H1 (cell line): ENCODE measurements at regions not wholly inside any gene's neighbourhood (a gene's known extent, or its start where the extent isn't known, plus 50 kb on each side); places are given as distances from the start of the nearest gene placed in this dataset.

Experiments
- CTCF ChIA-PET: fragments of 300-600 bp; sonication (Branson Sonifier 250); formaldehyde crosslinking; loops from one replicate; lab custom pipeline; 2021; ENCODE audit not compliant: partially characterized antibody; lab: Charles Lee
- POLR2A ChIA-PET: fragments of 300-600 bp; sonication (Branson Sonifier 250); formaldehyde crosslinking; loops from one replicate; lab custom pipeline; 2021; ENCODE audit warnings: inconsistent platforms; ENCODE audit not compliant: partially characterized antibody; lab: Charles Lee
- DNase-seq, 2 experiments: peaks; one replicate each; pipeline versions ENCODE4 v3.0.0 to v3.0.0-alpha.2; 2010 to 2022; ENCODE audit warnings: low spot score in 2 of 2, low read depth in 1 of 2, mixed read lengths in 1 of 2
- FAIRE-seq: peaks from 2 replicates; lab custom pipeline; 2011; peaks lifted over from hg19 to GRCh38; lab: Jason Lieb, UNC
- H2AFZ ChIP-seq: 2 replicates; pipeline ENCODE4 v1.8.1; 2012; ENCODE audit warnings: low read length, inconsistent platforms
- H2AK5ac ChIP-seq: 2 replicates; pipeline ENCODE4 v1.6.1; 2013; ENCODE audit warnings: low read depth, low read length
- H2BK120ac ChIP-seq: replicated peaks from 2 replicates; pipeline ENCODE3; 2013; ENCODE audit warnings: low read depth, low read length, inconsistent platforms
- H2BK12ac ChIP-seq: 2 replicates; pipeline ENCODE4 v1.6.1; 2013; ENCODE audit warnings: low read depth, low read length
- H2BK15ac ChIP-seq: 2 replicates; pipeline ENCODE4 v1.6.1; 2013; ENCODE audit warnings: low read length
- H2BK20ac ChIP-seq: 2 replicates; pipeline ENCODE4 v1.6.1; 2013; ENCODE audit warnings: low read length
- H2BK5ac ChIP-seq: 2 replicates; pipeline ENCODE4 v1.6.1; 2013; ENCODE audit warnings: low read depth, low read length
- H3K14ac ChIP-seq: 2 replicates; pipeline ENCODE4 v1.6.1; 2013; ENCODE audit warnings: inconsistent platforms; ENCODE audit not compliant: insufficient read length
- H3K18ac ChIP-seq: 2 replicates; pipeline ENCODE4 v1.6.1; 2013; ENCODE audit warnings: low read length; ENCODE audit errors: extremely low read depth
- H3K23ac ChIP-seq: 2 replicates; pipeline ENCODE4 v1.6.1; 2013; ENCODE audit warnings: inconsistent platforms; ENCODE audit not compliant: insufficient read length
- H3K23me2 ChIP-seq: 2 replicates; pipeline ENCODE4 v1.6.1; 2013; ENCODE audit warnings: low read depth, low read length
- H3K27ac ChIP-seq: 2 replicates; pipeline ENCODE4 v1.6.1; 2011; ENCODE audit warnings: low read depth, low read length, inconsistent platforms
- H3K27me3 ChIP-seq, 4 experiments: replicated peaks in 1 of 4; 1 replicate in 1 of 4; 2 replicates in 3 of 4; pipeline versions ENCODE4 v1.6.1 to v1.8.1; 2011 to 2013; ENCODE audit warnings: low read length in 3 of 4, mild to moderate bottlenecking in 3 of 4, inconsistent platforms in 2 of 4, mixed read lengths in 2 of 4, moderate library complexity in 1 of 4; ENCODE audit not compliant: control insufficient read depth in 3 of 4, insufficient read depth in 3 of 4; ENCODE audit errors: extremely low read depth in 1 of 4
- H3K36me3 ChIP-seq, 4 experiments: 2 replicates each; pipeline versions ENCODE4 v1.6.1 to v1.8.1; 2011 to 2013; ENCODE audit warnings: mild to moderate bottlenecking in 4 of 4, low read length in 3 of 4, moderate library complexity in 2 of 4, control low read depth in 1 of 4, inconsistent platforms in 1 of 4; ENCODE audit not compliant: insufficient read depth in 4 of 4, control insufficient read depth in 2 of 4
- H3K4ac ChIP-seq: replicated peaks from 2 replicates; pipeline ENCODE3; 2013; ENCODE audit warnings: low read length, low read depth, mixed read lengths, inconsistent platforms; ENCODE audit not compliant: insufficient read length
- H3K4me1 ChIP-seq, 4 experiments: replicated peaks in 1 of 4; 1 replicate in 1 of 4; 2 replicates in 3 of 4; pipeline versions ENCODE4 v1.6.1 to v1.8.1; 2011 to 2013; ENCODE audit warnings: low read length in 3 of 4, inconsistent platforms in 2 of 4, mixed read lengths in 1 of 4; ENCODE audit not compliant: insufficient read depth in 4 of 4, control insufficient read depth in 3 of 4
- H3K4me2 ChIP-seq, 2 experiments: 2 replicates each; pipeline versions ENCODE4 v1.6.1 to v1.8.1; 2011 to 2013; ENCODE audit warnings: low read depth in 2 of 2, low read length in 2 of 2, control low read depth in 1 of 2, inconsistent platforms in 1 of 2, mild to moderate bottlenecking in 1 of 2; ENCODE audit not compliant: insufficient read depth in 1 of 2
- H3K4me3 ChIP-seq, 4 experiments: fragments of 200-600, 300-600 bp in 1 of 4; sonication (generic), shearing (Covaris generic), sonication (Bioruptor Twin) in 1 of 4; 2 replicates each; pipeline versions ENCODE4 v1.5.1 to v1.8.1; 2011 to 2016; ENCODE audit warnings: low read length in 4 of 4, low read depth in 3 of 4, control low read depth in 2 of 4, inconsistent platforms in 2 of 4, mild to moderate bottlenecking in 2 of 4, mixed read lengths in 1 of 4, moderate library complexity in 1 of 4; ENCODE audit not compliant: insufficient read depth in 2 of 4; ENCODE audit errors: extremely low read depth in 1 of 4
- H3K56ac ChIP-seq: replicated peaks from 2 replicates; pipeline ENCODE3; 2013; ENCODE audit warnings: low read depth, mild to moderate bottlenecking, mixed read lengths, low read length, inconsistent platforms; ENCODE audit not compliant: insufficient read length
- H3K79me1 ChIP-seq: 2 replicates; pipeline ENCODE4 v1.6.1; 2013; ENCODE audit warnings: low read depth, low read length, control low read depth
- H3K79me2 ChIP-seq, 2 experiments: 2 replicates each; pipeline versions ENCODE4 v1.6.1 to v1.8.1; 2012 to 2013; ENCODE audit warnings: low read length in 2 of 2, mild to moderate bottlenecking in 2 of 2, inconsistent platforms in 1 of 2; ENCODE audit not compliant: insufficient read depth in 2 of 2, control insufficient read depth in 1 of 2
- H3K9ac ChIP-seq, 4 experiments: replicated peaks in 1 of 4; 1 replicate in 1 of 4; 2 replicates in 3 of 4; pipeline versions ENCODE4 v1.6.1 to v1.8.1; 2011 to 2013; ENCODE audit warnings: low read depth in 3 of 4, low read length in 3 of 4, control low read depth in 2 of 4, mild to moderate bottlenecking in 2 of 4, moderate library complexity in 2 of 4, inconsistent platforms in 1 of 4; ENCODE audit errors: extremely low read depth in 1 of 4
- H3K9me3 ChIP-seq, 2 experiments: 2 replicates each; pipeline versions ENCODE4 v1.6.1 to v1.8.1; 2012 to 2013; ENCODE audit warnings: mild to moderate bottlenecking in 2 of 2, moderate library complexity in 2 of 2, control low read depth in 1 of 2, inconsistent platforms in 1 of 2, low read depth in 1 of 2, low read length in 1 of 2, mixed read lengths in 1 of 2; ENCODE audit not compliant: insufficient read depth in 2 of 2
- H4K20me1 ChIP-seq, 2 experiments: replicated peaks in 1 of 2; 2 replicates each; pipeline versions ENCODE3 to v1.8.1; 2011 to 2013; ENCODE audit warnings: inconsistent platforms in 2 of 2, low read length in 2 of 2, mild to moderate bottlenecking in 1 of 2; ENCODE audit not compliant: insufficient read depth in 2 of 2, control insufficient read depth in 1 of 2
- H4K5ac ChIP-seq: 2 replicates; pipeline ENCODE4 v1.6.1; 2013; ENCODE audit warnings: low read length, low read depth, mixed read lengths, inconsistent platforms; ENCODE audit not compliant: insufficient read length
- H4K8ac ChIP-seq: 2 replicates; pipeline ENCODE4 v1.8.0; 2013; ENCODE audit warnings: mild to moderate bottlenecking, moderate library complexity, low read length, inconsistent platforms; ENCODE audit not compliant: insufficient read depth; ENCODE audit errors: extremely low read depth
- H4K91ac ChIP-seq: replicated peaks from 2 replicates; pipeline ENCODE3; 2013; ENCODE audit warnings: low read length, mixed read lengths, inconsistent platforms; ENCODE audit not compliant: insufficient read length
- JUND ChIP-seq: IDR thresholded peaks from 2 replicates; pipeline ENCODE4 v1.6.1; 2011; ENCODE audit warnings: mild to moderate bottlenecking, improper control_type of control experiment, low read length
- RAD21 ChIP-seq, 2 experiments: IDR thresholded peaks in 1 of 2; conservative IDR thresholded peaks in 1 of 2; 2 replicates each; pipeline ENCODE4 v1.6.1; 2011; ENCODE audit warnings: low read depth in 2 of 2, low read length in 2 of 2, improper control_type of control experiment in 1 of 2, inconsistent platforms in 1 of 2, mild to moderate bottlenecking in 1 of 2, moderate library complexity in 1 of 2
- RBBP5 ChIP-seq: IDR thresholded peaks from 2 replicates; pipeline ENCODE4 v1.7.1; 2012; ENCODE audit warnings: low read depth, mild to moderate bottlenecking, inconsistent platforms, low read length, moderate library complexity, borderline replicate concordance
- SIRT6 ChIP-seq: IDR thresholded peaks from one replicate; pipeline ENCODE4 v1.7.1; 2012; ENCODE audit warnings: low read length, inconsistent platforms
- TF ChIP-seq, protein P1 (sequence below), 3 experiments: IDR thresholded peaks; 1 replicate in 2 of 3; 2 replicates in 1 of 3; pipeline versions ENCODE4 v1.5.1 to v1.6.1; 2011; ENCODE audit warnings: low read length in 3 of 3, mild to moderate bottlenecking in 3 of 3, inconsistent platforms in 2 of 3, low read depth in 1 of 3, moderate library complexity in 1 of 3; ENCODE audit not compliant: insufficient read depth in 1 of 3; ENCODE audit errors: control extremely low read depth in 1 of 3

DNA sequence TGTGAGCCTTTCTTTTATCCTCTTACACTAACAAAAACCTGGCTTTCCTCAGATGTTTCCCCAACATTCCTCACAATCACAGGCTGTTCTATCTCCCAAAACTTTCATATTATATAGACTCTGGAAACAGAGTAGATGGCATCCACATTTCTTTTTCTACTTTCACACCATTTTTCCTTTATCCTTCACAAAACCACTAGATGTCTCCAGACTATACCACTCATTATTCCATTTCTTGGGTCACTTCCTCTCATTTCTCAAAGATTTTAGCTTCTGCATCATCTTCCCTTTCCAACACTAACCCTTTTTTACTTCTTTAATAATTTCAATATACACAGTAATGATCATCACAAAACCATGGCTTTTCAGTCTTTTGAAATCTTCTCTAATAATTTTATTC is 286.0 kb upstream of the DEPDC1 start:
- no peak overlapping the region for H4K91ac ChIP-seq
- H2BK20ac ChIP-seq = no peak overlapping the region
- no peak overlapping the region for H2BK120ac ChIP-seq
- DNase-seq (no peak), FAIRE-seq (no peak)
- no peak overlapping the region for H2BK5ac ChIP-seq
- H3K79me1 ChIP-seq = no peaks in the 10 kb centered on the region
- no peak overlapping the region for H3K9ac ChIP-seq
- no peak overlapping the region for H2AK5ac ChIP-seq
- CTCF ChIA-PET = no interaction called here
- no peak overlapping the region for H3K23ac ChIP-seq
- no peak overlapping the region for H3K4me2 ChIP-seq
- no peak overlapping the region for H2BK12ac ChIP-seq
- H4K8ac ChIP-seq = no peak overlapping the region
- no peak overlapping the region for H3K4me3 ChIP-seq
- TF ChIP-seq RAD21 (IDR thresholded peaks at IDR 0.05 in 1 of 2, conservative IDR thresholded peaks at IDR 0.05 in 1 of 2; ENCODE audit: low read depth in 2 of 2, low read length in 2 of 2) = peak; percentile 32 to 44; a peak in 2 of 4 replicates
- TF ChIP-seq SIRT6 = no peak
- TF ChIP-seq RBBP5 = no peak
- TF ChIP-seq JUND = no peak
- TF ChIP-seq, protein P1, sequence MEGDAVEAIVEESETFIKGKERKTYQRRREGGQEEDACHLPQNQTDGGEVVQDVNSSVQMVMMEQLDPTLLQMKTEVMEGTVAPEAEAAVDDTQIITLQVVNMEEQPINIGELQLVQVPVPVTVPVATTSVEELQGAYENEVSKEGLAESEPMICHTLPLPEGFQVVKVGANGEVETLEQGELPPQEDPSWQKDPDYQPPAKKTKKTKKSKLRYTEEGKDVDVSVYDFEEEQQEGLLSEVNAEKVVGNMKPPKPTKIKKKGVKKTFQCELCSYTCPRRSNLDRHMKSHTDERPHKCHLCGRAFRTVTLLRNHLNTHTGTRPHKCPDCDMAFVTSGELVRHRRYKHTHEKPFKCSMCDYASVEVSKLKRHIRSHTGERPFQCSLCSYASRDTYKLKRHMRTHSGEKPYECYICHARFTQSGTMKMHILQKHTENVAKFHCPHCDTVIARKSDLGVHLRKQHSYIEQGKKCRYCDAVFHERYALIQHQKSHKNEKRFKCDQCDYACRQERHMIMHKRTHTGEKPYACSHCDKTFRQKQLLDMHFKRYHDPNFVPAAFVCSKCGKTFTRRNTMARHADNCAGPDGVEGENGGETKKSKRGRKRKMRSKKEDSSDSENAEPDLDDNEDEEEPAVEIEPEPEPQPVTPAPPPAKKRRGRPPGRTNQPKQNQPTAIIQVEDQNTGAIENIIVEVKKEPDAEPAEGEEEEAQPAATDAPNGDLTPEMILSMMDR (IDR thresholded peaks at IDR 0.05; ENCODE audit: control extremely low read depth in 1 of 3, insufficient read depth in 1 of 3, low read depth in 1 of 3, low read length in 3 of 3) = peak in 1 of 3 experiments; percentile 8; a peak in 1 of 4 replicates
- H3K14ac ChIP-seq = no peak overlapping the region
- H3K9me3 ChIP-seq = peaks cover 6 to 18% of the 10 kb centered on the region in 2 experiments; a peak in 2 of 4 replicates
- no peak overlapping the region for H3K56ac ChIP-seq
- no peak overlapping the region for H2BK15ac ChIP-seq
- H4K5ac ChIP-seq = no peak overlapping the region
- H3K4ac ChIP-seq = no peak overlapping the region
- POLR2A ChIA-PET = no interaction called here
- no peak overlapping the region for H3K27ac ChIP-seq
- H3K4me1 ChIP-seq = no peaks in the 10 kb centered on the region
- no peaks in the 10 kb centered on the region; the same call in 1 of the 2 replicates for H3K23me2 ChIP-seq
- H4K20me1 ChIP-seq = no peaks in the 10 kb centered on the region
- H2AFZ ChIP-seq = no peak overlapping the region
- H3K18ac ChIP-seq = no peak overlapping the region
- H3K79me2 ChIP-seq = no peaks in the 10 kb centered on the region
- H3K27me3 ChIP-seq = no peaks in the 10 kb centered on the region
- no peaks in the 10 kb centered on the region for H3K36me3 ChIP-seq
